ENCODE measurements at regions not wholly inside any gene's neighbourhood (a gene's known extent, or its start where the extent isn't known, plus 50 kb on each side); places are given as distances from the start of the nearest gene placed in this dataset.

GRCh38 chr5:9833871-9834270 is 203.7 kb upstream of the TAS2R1 start:
- no peak for TF ChIP-seq EZH2 (IDR thresholded peaks at IDR 0.05; ENCODE audit: low read depth)
- TF ChIP-seq, protein P1, sequence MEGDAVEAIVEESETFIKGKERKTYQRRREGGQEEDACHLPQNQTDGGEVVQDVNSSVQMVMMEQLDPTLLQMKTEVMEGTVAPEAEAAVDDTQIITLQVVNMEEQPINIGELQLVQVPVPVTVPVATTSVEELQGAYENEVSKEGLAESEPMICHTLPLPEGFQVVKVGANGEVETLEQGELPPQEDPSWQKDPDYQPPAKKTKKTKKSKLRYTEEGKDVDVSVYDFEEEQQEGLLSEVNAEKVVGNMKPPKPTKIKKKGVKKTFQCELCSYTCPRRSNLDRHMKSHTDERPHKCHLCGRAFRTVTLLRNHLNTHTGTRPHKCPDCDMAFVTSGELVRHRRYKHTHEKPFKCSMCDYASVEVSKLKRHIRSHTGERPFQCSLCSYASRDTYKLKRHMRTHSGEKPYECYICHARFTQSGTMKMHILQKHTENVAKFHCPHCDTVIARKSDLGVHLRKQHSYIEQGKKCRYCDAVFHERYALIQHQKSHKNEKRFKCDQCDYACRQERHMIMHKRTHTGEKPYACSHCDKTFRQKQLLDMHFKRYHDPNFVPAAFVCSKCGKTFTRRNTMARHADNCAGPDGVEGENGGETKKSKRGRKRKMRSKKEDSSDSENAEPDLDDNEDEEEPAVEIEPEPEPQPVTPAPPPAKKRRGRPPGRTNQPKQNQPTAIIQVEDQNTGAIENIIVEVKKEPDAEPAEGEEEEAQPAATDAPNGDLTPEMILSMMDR (conservative IDR thresholded peaks at IDR 0.05): no peak
